Esophagus squamous epithelium (tissue), 4 donors: ENCODE measurements at regions not wholly inside any gene's neighbourhood (a gene's known extent, or its start where the extent isn't known, plus 50 kb on each side); places are given as distances from the start of the nearest gene placed in this dataset.

Experiments
- CTCF ChIP-seq, 6 experiments: fragments of 450-650 bp in 4 of 6; fragments of 200-600 bp in 2 of 6; sonication (generic) in 2 of 6; IDR thresholded peaks; one replicate each; pipeline ENCODE4 v1.5.1; 2016 to 2019; ENCODE audit warnings: antibody characterized with exemption in 6 of 6, mild to moderate bottlenecking in 4 of 6, moderate library complexity in 4 of 6
- POLR2A ChIP-seq, 4 donors: fragments of 450-650 bp; IDR thresholded peaks; one replicate each; pipeline ENCODE4 v1.6.1; 2017; ENCODE audit warnings: antibody characterized with exemption in 4 of 4, mild to moderate bottlenecking in 4 of 4, moderate library complexity in 3 of 4

- no peak for TF ChIP-seq POLR2A (IDR thresholded peaks at IDR 0.05)
- no peak for TF ChIP-seq CTCF (IDR thresholded peaks at IDR 0.05)
Measured at GRCh38 chr11:86119077-86119476, 50.2 kb upstream of the PICALM start.
